HL-60/S4 treated with retinoic acid at 250 ng/mL for 4 days and 3 days (cell line): ENCODE measurements at regions not wholly inside any gene's neighbourhood (a gene's known extent, or its start where the extent isn't known, plus 50 kb on each side); places are given as distances from the start of the nearest gene placed in this dataset.

Source experiments
- in situ Hi-C: fragments of 300-500 bp; cut with MboI; formaldehyde crosslinking; loops from 2 replicates; pipeline ENCODE4 v1.7.0; 2022; ENCODE audit warnings: low sequenced_read_pairs

DNA sequence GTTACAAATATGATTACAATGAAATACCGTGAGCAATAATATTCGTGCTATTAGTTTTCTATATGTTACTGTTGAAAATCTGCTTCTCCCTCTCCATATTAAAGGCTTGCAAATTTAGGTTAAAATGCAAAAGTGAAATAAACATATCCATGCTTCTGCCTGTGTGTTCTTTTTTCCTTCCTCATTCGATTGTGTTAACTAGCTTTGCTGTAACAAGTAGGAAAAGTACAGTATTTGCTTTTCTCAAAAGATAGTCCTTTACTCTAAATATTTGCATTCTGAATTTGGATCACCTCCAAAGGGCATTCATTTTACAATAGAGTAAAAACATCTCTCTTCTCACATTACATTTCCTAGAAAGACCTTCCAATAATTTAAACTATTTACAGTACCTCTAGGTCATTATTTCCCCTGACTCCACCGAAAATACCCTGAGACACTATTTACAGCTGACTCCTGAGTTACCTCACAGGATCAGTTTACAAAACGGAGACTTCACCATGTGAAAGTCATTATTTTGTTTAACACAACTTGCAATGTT, 835.0 kb upstream of the FANCL start:
- in situ Hi-C loops = no loop called here

GRCh38 chr2:59074071-59074470, 832.9 kb upstream of the FANCL start:
- in situ Hi-C loops = no loop called here

- in situ Hi-C loops = no loop called here
Observed at GRCh38 chr2:59073286-59073685, 832.2 kb upstream of the FANCL start.

DNA sequence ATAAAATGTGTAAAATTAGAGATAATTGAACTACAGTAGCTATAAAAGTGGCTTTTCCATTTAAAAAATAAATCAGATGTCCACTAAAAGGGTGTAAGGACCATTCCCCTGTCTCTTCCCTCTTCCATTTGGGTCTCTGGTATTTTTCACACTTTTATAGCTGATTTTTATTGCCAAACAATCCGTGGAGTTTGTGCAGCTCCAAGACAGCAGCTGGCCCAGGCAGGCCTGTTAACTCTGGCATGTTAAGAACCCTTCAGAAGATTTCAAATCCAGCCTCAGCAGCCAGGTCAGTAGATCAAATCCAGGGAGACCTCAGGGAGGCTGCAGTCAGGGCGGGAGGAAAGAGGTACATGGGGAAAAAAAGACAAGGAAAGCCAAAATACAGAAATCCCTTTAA, 827.1 kb upstream of the FANCL start:
- in situ Hi-C loops = no loop called here

- in situ Hi-C loops = no loop called here
Observed at GRCh38 chr2:59066787-59067399, 825.8 kb upstream of the FANCL start.

DNA sequence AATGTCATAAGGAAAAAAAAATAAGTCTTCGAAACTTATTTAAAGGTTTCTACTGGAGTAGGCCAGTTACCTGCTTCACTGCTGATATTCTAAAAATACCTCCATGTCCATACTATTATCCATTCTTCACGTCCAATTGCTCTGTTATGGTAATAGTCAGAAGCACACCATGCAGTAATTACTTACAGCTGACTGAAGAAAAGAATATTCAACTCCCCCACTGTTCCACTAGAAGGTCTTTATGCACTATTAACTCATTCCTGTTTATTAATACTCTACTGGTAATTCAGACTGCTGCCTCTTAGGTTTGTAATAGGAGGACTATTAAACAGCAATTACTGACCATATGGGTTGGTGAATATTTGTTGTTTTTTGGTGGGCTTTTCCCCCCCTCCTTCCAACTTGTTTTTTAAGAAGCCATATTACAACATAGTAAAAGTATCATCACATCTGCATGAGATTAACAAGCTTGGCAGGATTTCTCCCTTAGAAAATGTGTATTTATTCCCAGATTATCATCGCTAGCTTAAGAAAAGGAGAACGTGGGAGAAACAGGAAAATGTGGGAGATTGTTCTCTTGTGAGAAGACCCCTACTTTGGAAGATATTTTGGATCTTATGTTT, 806.4 kb upstream of the FANCL start:
- in situ Hi-C loops = loop anchor here (25.0 kb wide), 1 partner anchor 1515 kb away; the partner anchor contains the start of gene BCL11A

DNA sequence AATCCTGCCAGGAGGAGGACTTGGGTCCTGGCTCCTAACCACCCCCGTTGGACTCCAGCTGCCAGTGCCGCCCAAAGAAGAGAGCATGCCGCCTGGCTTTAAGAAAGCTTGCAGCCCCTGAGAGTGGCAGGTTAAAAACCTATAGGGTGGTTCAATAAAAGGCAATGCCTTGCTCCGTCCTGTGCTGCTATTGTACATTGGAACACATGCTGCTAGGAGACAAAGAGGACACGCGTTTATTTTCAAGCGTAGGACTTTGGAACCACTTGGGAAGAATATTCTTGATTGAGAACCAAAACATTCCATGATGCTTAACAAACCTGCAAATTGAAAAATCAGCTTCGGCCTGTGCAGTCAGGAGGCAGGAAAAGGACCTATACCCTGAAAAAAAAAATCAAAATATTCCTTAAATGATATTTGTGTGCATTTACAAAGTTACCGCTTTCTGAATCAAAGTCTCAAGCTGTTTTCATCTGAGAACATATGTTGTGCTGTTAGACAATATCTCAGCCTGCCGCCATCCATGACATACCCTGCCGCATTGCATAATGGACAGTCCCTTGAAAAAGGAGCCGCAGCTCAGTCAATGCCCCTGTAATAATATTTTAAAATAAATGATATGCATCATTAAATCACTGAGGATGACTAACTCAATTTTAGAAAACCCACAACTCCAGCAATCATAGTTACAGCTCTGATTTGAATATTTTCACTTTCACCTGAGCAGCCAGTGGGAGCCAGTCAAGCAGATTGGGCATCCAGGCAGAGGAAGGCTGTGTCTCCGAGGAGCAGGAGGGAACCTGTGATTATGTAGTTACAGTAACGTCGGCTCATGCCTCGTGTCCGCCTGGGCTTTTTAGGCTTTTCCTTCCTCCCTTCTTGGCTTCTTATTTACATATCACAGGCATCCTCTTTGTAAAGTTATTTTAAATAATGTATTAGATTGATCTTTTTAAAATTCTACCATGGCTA, 805.6 kb upstream of the FANCL start:
- in situ Hi-C loops = loop anchor here (25.0 kb wide), 1 partner anchor 1516 kb away; the partner anchor contains the start of gene BCL11A

DNA sequence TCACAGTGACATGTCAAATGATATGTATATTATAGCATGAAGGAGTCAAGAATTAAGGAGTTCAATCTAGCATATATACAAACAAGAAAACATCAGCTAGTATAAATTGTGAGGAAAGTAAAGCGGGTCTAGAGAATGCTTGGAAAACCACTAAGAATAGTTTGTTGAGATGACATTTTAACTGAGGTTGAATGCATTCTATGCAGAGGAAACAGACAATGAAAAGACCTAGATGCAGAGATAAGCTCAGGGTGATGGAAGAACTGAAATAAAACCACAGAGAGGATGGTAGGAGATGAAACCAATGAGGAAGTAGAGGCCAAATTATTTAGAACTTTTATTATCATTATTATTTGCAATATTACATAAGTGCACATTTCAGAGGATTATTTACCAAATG, 803.6 kb upstream of the FANCL start:
- in situ Hi-C loops = loop anchor here (25.0 kb wide), 1 partner anchor 1518 kb away; the partner anchor contains the start of gene BCL11A

DNA sequence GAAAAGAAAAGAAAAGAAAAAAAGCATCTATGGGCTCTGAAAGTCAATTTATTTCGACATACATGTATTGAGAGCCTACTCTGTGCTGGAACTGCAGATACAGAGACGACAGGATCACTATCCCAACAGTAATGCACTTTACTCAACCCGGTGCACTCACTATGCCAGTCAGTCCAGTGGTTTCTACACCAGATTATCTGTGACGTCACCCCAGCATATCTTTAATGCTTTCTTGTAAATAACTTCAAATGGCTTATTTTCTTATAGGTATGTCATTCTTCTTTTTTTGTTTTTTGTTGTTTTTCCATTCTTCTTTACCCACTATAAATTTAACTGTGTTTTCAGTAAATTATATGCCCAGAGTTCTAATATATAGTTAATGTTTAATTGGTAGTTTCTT, 800.0 kb upstream of the FANCL start:
- in situ Hi-C loops = loop anchor here (25.0 kb wide), 1 partner anchor 1521 kb away; the partner anchor contains the start of gene BCL11A

DNA sequence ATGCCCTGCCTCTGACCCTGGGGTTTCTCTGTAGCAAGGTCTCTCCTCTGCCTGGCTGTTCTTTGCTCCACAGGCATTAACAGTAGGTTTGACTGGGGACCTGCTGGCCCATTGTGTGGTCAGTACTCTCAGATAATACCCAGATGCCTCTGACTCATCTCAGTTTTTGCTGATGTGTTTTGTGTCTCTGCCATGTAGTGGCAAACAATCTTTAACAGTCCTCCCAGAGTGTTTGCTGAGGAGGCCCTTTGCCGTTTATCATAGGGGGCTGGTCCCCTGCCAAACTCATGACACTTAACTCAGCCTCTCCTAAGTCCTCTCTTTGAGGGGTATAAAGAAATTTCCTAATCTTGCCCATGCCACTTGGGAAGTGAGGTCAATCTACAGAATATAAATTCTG, 793.7 kb upstream of the FANCL start:
- in situ Hi-C loops = loop anchor here (25.0 kb wide), 1 partner anchor 1527 kb away; the partner anchor contains the start of gene BCL11A

DNA sequence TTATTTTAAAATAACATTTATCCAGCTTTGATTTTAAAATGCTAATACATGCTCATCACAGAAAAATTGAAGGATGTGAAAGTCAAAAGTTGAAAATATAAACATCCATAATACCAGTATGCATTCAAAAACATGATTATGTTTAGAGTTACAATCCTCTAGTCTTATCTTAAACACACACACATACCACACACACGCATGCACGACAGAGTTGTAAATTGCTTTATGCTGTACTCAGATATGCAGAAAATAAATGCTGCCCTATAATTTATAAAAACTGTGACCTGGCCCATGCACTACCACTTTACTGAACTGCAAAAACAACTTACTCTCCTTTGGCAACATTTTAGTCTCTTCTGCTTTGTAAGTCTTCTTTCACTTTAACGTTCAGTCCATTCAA, 793.0 kb upstream of the FANCL start:
- in situ Hi-C loops = loop anchor here (25.0 kb wide), 1 partner anchor 1528 kb away; the partner anchor contains the start of gene BCL11A

DNA sequence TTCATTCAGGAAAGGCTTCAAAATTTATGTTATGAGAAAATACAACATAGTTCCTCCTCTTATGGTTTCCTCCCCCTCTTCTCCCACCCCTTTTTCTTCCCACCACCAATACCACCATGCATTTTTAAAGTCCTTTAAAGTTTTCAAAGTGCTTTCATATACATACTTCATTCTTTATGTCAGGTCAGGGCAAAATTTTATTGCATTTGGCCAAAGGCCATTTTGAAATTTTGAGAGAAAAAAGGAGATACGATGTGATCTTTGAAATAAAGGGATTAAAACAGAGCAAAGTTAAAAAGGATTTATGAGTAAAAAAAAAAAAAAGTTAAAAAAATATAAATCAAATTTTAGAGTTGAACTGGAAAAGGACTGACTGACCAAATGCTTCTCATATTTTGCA, 792.5 kb upstream of the FANCL start:
- in situ Hi-C loops = loop anchor here (25.0 kb wide), 1 partner anchor 1529 kb away; the partner anchor contains the start of gene BCL11A

- in situ Hi-C loops = loop anchor here (25.0 kb wide), 1 partner anchor 1530 kb away; the partner anchor contains the start of gene BCL11A
Observed at GRCh38 chr2:59032499-59032898, 791.4 kb upstream of the FANCL start.

DNA sequence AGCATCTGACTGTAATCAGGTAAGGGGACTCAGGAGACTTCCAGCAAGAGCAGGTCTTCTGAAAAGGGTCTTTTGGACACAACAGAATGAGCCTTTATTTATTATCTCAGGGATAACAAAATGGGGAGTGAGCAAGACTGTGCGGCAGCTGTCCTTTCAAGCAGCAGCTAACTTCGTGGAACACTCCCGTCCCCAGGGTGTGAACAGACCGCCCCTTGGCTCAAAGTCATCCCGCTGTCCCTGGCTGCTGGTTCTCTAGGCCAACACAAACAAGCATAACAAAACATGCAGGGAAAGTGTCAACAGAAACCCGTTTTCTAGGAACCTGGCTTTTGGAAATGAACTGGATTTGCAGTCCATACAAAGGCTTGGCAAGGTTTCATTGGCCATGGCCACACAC, 787.9 kb upstream of the FANCL start:
- in situ Hi-C loops = loop anchor here (25.0 kb wide), 1 partner anchor 1533 kb away; the partner anchor contains the start of gene BCL11A

- in situ Hi-C loops = loop anchor here (25.0 kb wide), 1 partner anchor 1535 kb away; the partner anchor contains the start of gene BCL11A
Observed at GRCh38 chr2:59027320-59027719, 786.2 kb upstream of the FANCL start.

DNA sequence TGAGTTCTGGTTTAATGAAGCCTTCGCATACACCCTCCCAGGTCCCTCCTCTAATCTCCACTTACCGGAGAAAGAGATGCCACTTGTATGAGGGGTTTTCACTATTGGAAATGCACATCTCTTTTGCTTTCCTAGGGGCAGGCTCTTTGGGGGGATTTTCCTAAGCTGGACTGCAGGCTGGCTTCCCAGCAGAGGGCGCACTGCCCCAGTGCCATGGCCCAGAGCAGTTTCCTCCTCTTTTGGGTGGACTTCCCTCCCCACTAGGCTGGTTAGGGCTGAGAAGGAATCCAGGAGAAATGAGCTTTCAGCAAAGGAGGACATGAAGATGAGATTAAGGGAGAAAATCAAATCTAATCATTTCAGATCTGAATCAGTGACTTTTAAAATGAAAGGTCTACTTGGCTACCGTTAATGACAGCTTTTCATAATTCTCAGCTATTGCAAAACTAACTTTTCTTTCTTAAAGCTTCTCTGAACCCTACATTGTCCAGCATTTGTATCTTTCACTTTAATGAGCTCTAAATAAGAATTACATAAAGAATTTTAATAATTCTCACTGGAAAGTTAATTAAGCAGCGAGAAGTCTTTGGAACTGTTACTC, 784.1 kb upstream of the FANCL start:
- in situ Hi-C loops = loop anchor here (25.0 kb wide), 1 partner anchor 1537 kb away; the partner anchor contains the start of gene BCL11A

GRCh38 chr2:59021786-59022185, 780.7 kb upstream of the FANCL start:
- in situ Hi-C loops = no loop called here

DNA sequence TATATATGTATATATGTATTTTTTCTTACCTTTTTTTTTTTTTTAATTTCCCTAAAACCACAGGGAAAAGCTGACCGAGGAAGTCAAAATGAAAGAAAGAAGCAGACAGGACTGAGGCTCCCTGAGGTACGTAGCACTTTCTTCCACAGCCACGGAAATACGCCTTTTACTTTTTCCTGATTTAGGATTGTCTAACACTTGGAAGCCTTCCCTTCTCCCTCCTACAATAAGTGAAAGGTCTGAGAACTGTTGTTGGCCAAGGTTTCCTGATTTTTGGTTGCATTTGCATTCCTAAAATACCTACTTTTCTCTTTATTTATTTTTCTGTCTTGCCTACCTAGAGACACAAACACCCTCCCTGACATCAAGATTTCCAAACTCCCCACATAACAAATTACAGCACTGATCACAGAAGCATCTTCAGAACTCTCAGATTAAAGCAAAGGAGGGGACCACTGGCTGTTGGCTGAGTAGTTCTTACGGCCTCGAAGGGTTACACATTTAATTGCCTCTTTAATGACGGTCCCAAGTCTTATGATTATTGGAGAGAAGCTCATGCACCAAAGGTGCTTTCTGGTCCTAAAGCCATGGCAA, 778.5 kb upstream of the FANCL start:
- in situ Hi-C loops = no loop called here

GRCh38 chr2:59018737-59019136, 777.6 kb upstream of the FANCL start:
- in situ Hi-C loops = no loop called here

DNA sequence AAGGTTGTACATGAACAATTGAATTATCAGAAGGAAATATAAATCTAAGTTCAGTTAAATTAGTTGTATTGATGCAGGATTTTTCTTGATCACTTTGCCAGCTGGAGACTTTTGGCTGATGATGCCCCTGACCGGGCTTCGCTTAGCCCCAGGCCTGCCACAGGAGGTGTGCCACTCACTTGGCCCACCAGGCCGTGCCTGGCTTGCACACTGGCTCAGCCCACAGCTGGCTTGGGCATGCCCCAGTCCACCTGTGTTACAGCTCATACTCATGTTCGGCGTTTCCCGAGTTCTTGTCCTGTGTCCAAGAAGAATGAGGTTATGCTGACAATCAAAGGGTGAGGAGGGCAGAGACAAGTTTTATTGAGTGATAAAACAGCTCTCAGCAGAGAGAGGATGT, 773.9 kb upstream of the FANCL start:
- in situ Hi-C loops = no loop called here
